Activated naive CD8-positive, alpha-beta T cell treated with anti-CD3 and anti-CD28 coated beads, Interleukin-2, amount 50 U/mL, for 24 hours (primary cell): ENCODE measurements at regions not wholly inside any gene's neighbourhood (a gene's known extent, or its start where the extent isn't known, plus 50 kb on each side); places are given as distances from the start of the nearest gene placed in this dataset.

Experiments used
- ATAC-seq: fragments of 150-1000 bp; cut with Tn5 transposase; one replicate; pipeline ENCODE4 v1.10.0; 2021
- DNase-seq: peaks from one replicate; pipeline ENCODE4 v3.0.0; 2021
- H3K27ac Mint-ChIP-seq: one replicate; pipeline ENCODE4 v1.8.0; 2021; ENCODE audit warnings: mild to moderate bottlenecking, mixed read lengths
- H3K27me3 Mint-ChIP-seq: one replicate; pipeline ENCODE4 v1.8.0; 2021; ENCODE audit warnings: mixed read lengths
- H3K36me3 Mint-ChIP-seq: one replicate; pipeline ENCODE4 v1.8.0; 2021; ENCODE audit warnings: low read depth, mixed read lengths
- H3K4me1 Mint-ChIP-seq: one replicate; pipeline ENCODE4 v1.8.0; 2021; ENCODE audit warnings: mixed read lengths
- H3K4me3 Mint-ChIP-seq: one replicate; pipeline ENCODE4 v1.8.0; 2021; ENCODE audit warnings: mild to moderate bottlenecking, moderate library complexity, mixed read lengths
- H3K9me3 Mint-ChIP-seq: one replicate; pipeline ENCODE4 v1.8.0; 2021; ENCODE audit warnings: mixed read lengths

GRCh38 chr2:120401275-120402066 lies 55.5 kb downstream of the INHBB start:
- H3K4me1 Mint-ChIP-seq, result no peaks in the 10 kb centered on the region
- ATAC-seq (no peak), DNase-seq (no peak)
- no peak overlapping the region for H3K27ac Mint-ChIP-seq
- peaks cover 2% of the 10 kb centered on the region for H3K9me3 Mint-ChIP-seq
- H3K4me3 Mint-ChIP-seq, result no peak overlapping the region
- H3K36me3 Mint-ChIP-seq, result peaks cover under 1% of the 10 kb centered on the region
- peaks cover 2% of the 10 kb centered on the region for H3K27me3 Mint-ChIP-seq

- Mint-ChIP-seq H3K36me3 (peaks cover 4% of the 10 kb centered on the region), H3K4me1 (no peaks in the 10 kb centered on the region), H3K9me3 (peaks cover 6% of the 10 kb centered on the region), H3K27ac (no peak overlapping the region), H3K27me3 (peaks cover 2% of the 10 kb centered on the region), H3K4me3 (no peak overlapping the region)
- DNase-seq (no peak), ATAC-seq (no peak)
Observed at GRCh38 chr2:120402067-120402433, 56.1 kb downstream of the INHBB start.

- ATAC-seq (no peak), DNase-seq (no peak)
- H3K27me3 Mint-ChIP-seq, result peaks cover 2% of the 10 kb centered on the region
- H3K9me3 Mint-ChIP-seq, result peaks cover 8% of the 10 kb centered on the region
- H3K4me3 Mint-ChIP-seq, result no peak overlapping the region
- no peaks in the 10 kb centered on the region for H3K4me1 Mint-ChIP-seq
- H3K36me3 Mint-ChIP-seq, result peaks cover 5% of the 10 kb centered on the region
- no peak overlapping the region for H3K27ac Mint-ChIP-seq
Observed at GRCh38 chr2:120402508-120402907, 56.6 kb downstream of the INHBB start.

GRCh38 chr2:120403261-120403660 lies 57.3 kb downstream of the INHBB start:
- DNase-seq (no peak), ATAC-seq (no peak)
- Mint-ChIP-seq H3K4me1 (no peaks in the 10 kb centered on the region), H3K27me3 (no peaks in the 10 kb centered on the region), H3K9me3 (peaks cover 13% of the 10 kb centered on the region), H3K4me3 (no peak overlapping the region), H3K36me3 (peaks cover 6% of the 10 kb centered on the region), H3K27ac (no peak overlapping the region)

- Mint-ChIP-seq H3K36me3 (peaks cover 6% of the 10 kb centered on the region), H3K27me3 (no peaks in the 10 kb centered on the region), H3K9me3 (peaks cover 17% of the 10 kb centered on the region), H3K27ac (no peak overlapping the region), H3K4me3 (no peak overlapping the region), H3K4me1 (no peaks in the 10 kb centered on the region)
- ATAC-seq, result no peak
- DNase-seq, result no peak
Observed at GRCh38 chr2:120403676-120404075, 57.7 kb downstream of the INHBB start.

GRCh38 chr2:120404274-120404673 lies 58.3 kb downstream of the INHBB start:
- no peaks in the 10 kb centered on the region for H3K27me3 Mint-ChIP-seq
- ATAC-seq, result no peak
- no peaks in the 10 kb centered on the region for H3K4me1 Mint-ChIP-seq
- no peak overlapping the region for H3K4me3 Mint-ChIP-seq
- no peak overlapping the region for H3K27ac Mint-ChIP-seq
- H3K9me3 Mint-ChIP-seq, result peaks cover 22% of the 10 kb centered on the region
- no peak for DNase-seq
- peaks cover 6% of the 10 kb centered on the region for H3K36me3 Mint-ChIP-seq

GRCh38 chr2:120404941-120405758 lies 59.2 kb downstream of the INHBB start:
- no peak for DNase-seq
- no peaks in the 10 kb centered on the region for H3K4me1 Mint-ChIP-seq
- no peaks in the 10 kb centered on the region for H3K27me3 Mint-ChIP-seq
- peaks cover 6% of the 10 kb centered on the region for H3K36me3 Mint-ChIP-seq
- peaks cover 25% of the 10 kb centered on the region for H3K9me3 Mint-ChIP-seq
- no peak overlapping the region for H3K27ac Mint-ChIP-seq
- H3K4me3 Mint-ChIP-seq, result no peak overlapping the region
- ATAC-seq, result no peak

GRCh38 chr2:120405759-120406099 lies 59.8 kb downstream of the INHBB start:
- no peak overlapping the region for H3K27ac Mint-ChIP-seq
- H3K9me3 Mint-ChIP-seq, result peaks cover 25% of the 10 kb centered on the region
- DNase-seq (no peak), ATAC-seq (no peak)
- no peak overlapping the region for H3K4me3 Mint-ChIP-seq
- H3K4me1 Mint-ChIP-seq, result no peaks in the 10 kb centered on the region
- no peaks in the 10 kb centered on the region for H3K27me3 Mint-ChIP-seq
- peaks cover 6% of the 10 kb centered on the region for H3K36me3 Mint-ChIP-seq

GRCh38 chr2:120406566-120406965 lies 60.6 kb downstream of the INHBB start:
- H3K36me3 Mint-ChIP-seq, result peaks cover 6% of the 10 kb centered on the region
- H3K27ac Mint-ChIP-seq, result no peak overlapping the region
- H3K4me1 Mint-ChIP-seq, result no peaks in the 10 kb centered on the region
- H3K27me3 Mint-ChIP-seq, result no peaks in the 10 kb centered on the region
- no peak overlapping the region for H3K4me3 Mint-ChIP-seq
- DNase-seq (no peak), ATAC-seq (no peak)
- peaks cover 30% of the 10 kb centered on the region for H3K9me3 Mint-ChIP-seq

GRCh38 chr2:120410487-120410886 lies 64.6 kb downstream of the INHBB start:
- ATAC-seq (no peak), DNase-seq (no peak)
- Mint-ChIP-seq H3K36me3 (peaks cover 6% of the 10 kb centered on the region), H3K9me3 (peaks cover 34% of the 10 kb centered on the region), H3K4me3 (no peak overlapping the region), H3K27me3 (peaks cover 2% of the 10 kb centered on the region), H3K27ac (no peak overlapping the region), H3K4me1 (no peaks in the 10 kb centered on the region)

- Mint-ChIP-seq H3K4me3 (no peak overlapping the region), H3K4me1 (no peaks in the 10 kb centered on the region), H3K27ac (no peak overlapping the region), H3K9me3 (peaks cover 10% of the 10 kb centered on the region), H3K27me3 (peaks cover 14% of the 10 kb centered on the region), H3K36me3 (no peaks in the 10 kb centered on the region)
- ATAC-seq (no peak), DNase-seq (no peak)
Observed at GRCh38 chr2:120415060-120415459, 69.1 kb downstream of the INHBB start.

- peaks cover 8% of the 10 kb centered on the region for H3K9me3 Mint-ChIP-seq
- no peaks in the 10 kb centered on the region for H3K4me1 Mint-ChIP-seq
- no peaks in the 10 kb centered on the region for H3K36me3 Mint-ChIP-seq
- no peak overlapping the region for H3K4me3 Mint-ChIP-seq
- H3K27me3 Mint-ChIP-seq, result peaks cover 14% of the 10 kb centered on the region
- DNase-seq (no peak), ATAC-seq (no peak)
- no peak overlapping the region for H3K27ac Mint-ChIP-seq
Observed at GRCh38 chr2:120415728-120416509, 70.0 kb downstream of the INHBB start.

GRCh38 chr2:120418174-120418787 lies 72.3 kb downstream of the INHBB start:
- H3K9me3 Mint-ChIP-seq, result no peaks in the 10 kb centered on the region
- H3K4me1 Mint-ChIP-seq, result no peaks in the 10 kb centered on the region
- ATAC-seq, result no peak
- no peak overlapping the region for H3K27ac Mint-ChIP-seq
- H3K36me3 Mint-ChIP-seq, result no peaks in the 10 kb centered on the region
- H3K4me3 Mint-ChIP-seq, result no peak overlapping the region
- DNase-seq, result no peak
- peaks cover 11% of the 10 kb centered on the region for H3K27me3 Mint-ChIP-seq

- ATAC-seq (no peak), DNase-seq (no peak)
- H3K27ac Mint-ChIP-seq, result no peak overlapping the region
- no peak overlapping the region for H3K4me3 Mint-ChIP-seq
- H3K4me1 Mint-ChIP-seq, result no peaks in the 10 kb centered on the region
- H3K9me3 Mint-ChIP-seq, result no peaks in the 10 kb centered on the region
- H3K36me3 Mint-ChIP-seq, result no peaks in the 10 kb centered on the region
- peaks cover 11% of the 10 kb centered on the region for H3K27me3 Mint-ChIP-seq
Observed at GRCh38 chr2:120419073-120419472, 73.1 kb downstream of the INHBB start.
